GM21381 (cell line): ENCODE measurements at regions not wholly inside any gene's neighbourhood (a gene's known extent, or its start where the extent isn't known, plus 50 kb on each side); places are given as distances from the start of the nearest gene placed in this dataset.
"Not testable (repeated sequence)": the region's sequence is repeated elsewhere in the genome, so short reads cannot be mapped to it uniquely, and the experiment has no call there.

Source experiments
- ATAC-seq: cut with Tn5 transposase; IDR thresholded peaks from one replicate; pipeline ENCODE4 v1.9.1; 2021; ENCODE audit warnings: mild to moderate bottlenecking, moderate library complexity; ENCODE audit not compliant: unreplicated experiment

GRCh38 chr12:128026696-128027574, 240.0 kb upstream of the TMEM132C start:
- no peak for ATAC-seq

GRCh38 chr12:128033473-128033872, 233.5 kb upstream of the TMEM132C start:
- ATAC-seq: no peak

GRCh38 chr12:128040971-128041370, 226.0 kb upstream of the TMEM132C start:
- no peak for ATAC-seq

GRCh38 chr12:128042283-128042682, 224.7 kb upstream of the TMEM132C start:
- not testable (repeated sequence) for ATAC-seq

- no peak for ATAC-seq
Observed at GRCh38 chr12:128042825-128043224, 224.1 kb upstream of the TMEM132C start.

- ATAC-seq: no peak
Observed at GRCh38 chr12:128043317-128043716, 223.7 kb upstream of the TMEM132C start.

- ATAC-seq: no peak
Observed at GRCh38 chr12:128047266-128048060, 219.5 kb upstream of the TMEM132C start.

GRCh38 chr12:128052331-128052730, 214.6 kb upstream of the TMEM132C start:
- ATAC-seq: no peak

GRCh38 chr12:128052777-128053176, 214.2 kb upstream of the TMEM132C start:
- ATAC-seq: no peak

GRCh38 chr12:128055567-128055966, 211.4 kb upstream of the TMEM132C start:
- ATAC-seq: no peak

GRCh38 chr12:128056136-128056801, 210.7 kb upstream of the TMEM132C start:
- ATAC-seq: no peak

- ATAC-seq: no peak
Observed at GRCh38 chr12:128057586-128057985, 209.4 kb upstream of the TMEM132C start.

- ATAC-seq: no peak
Observed at GRCh38 chr12:128059621-128060370, 207.2 kb upstream of the TMEM132C start.

GRCh38 chr12:128068211-128068610, 198.8 kb upstream of the TMEM132C start:
- no peak for ATAC-seq

- ATAC-seq: peak; percentile 62
Observed at GRCh38 chr12:128069359-128069997, 197.5 kb upstream of the TMEM132C start.

- ATAC-seq: no peak
Observed at GRCh38 chr12:128073937-128074336, 193.0 kb upstream of the TMEM132C start.

GRCh38 chr12:128075332-128075731, 191.6 kb upstream of the TMEM132C start:
- ATAC-seq: no peak

- no peak for ATAC-seq
Observed at GRCh38 chr12:128076188-128076587, 190.8 kb upstream of the TMEM132C start.

- no peak for ATAC-seq
Observed at GRCh38 chr12:128077211-128077916, 189.6 kb upstream of the TMEM132C start.

- ATAC-seq: no peak
Observed at GRCh38 chr12:128077917-128078298, 189.1 kb upstream of the TMEM132C start.
